Rectal smooth muscle tissue (tissue), 1 donor: ENCODE measurements at regions not wholly inside any gene's neighbourhood (a gene's known extent, or its start where the extent isn't known, plus 50 kb on each side); places are given as distances from the start of the nearest gene placed in this dataset.
A peak's percentile ranks its signal among the peaks of the same experiment; 100 is the strongest.
"Not testable (repeated sequence)": the region's sequence is repeated elsewhere in the genome, so short reads cannot be mapped to it uniquely, and the experiment has no call there.

ENCODE experiments used
- H3K27ac ChIP-seq: one replicate; pipeline ENCODE4 v1.7.0; 2013; ENCODE audit warnings: low read depth, low read length, inconsistent platforms
- H3K27me3 ChIP-seq: one replicate; pipeline ENCODE4 v1.7.0; 2013; ENCODE audit warnings: low read length; ENCODE audit not compliant: control insufficient read depth, insufficient read depth
- H3K36me3 ChIP-seq: one replicate; pipeline ENCODE4 v1.7.0; 2013; ENCODE audit warnings: low read length; ENCODE audit not compliant: control insufficient read depth, insufficient read depth
- H3K4me1 ChIP-seq: one replicate; pipeline ENCODE4 v1.7.0; 2013; ENCODE audit warnings: low read length; ENCODE audit not compliant: control insufficient read depth, insufficient read depth
- H3K4me3 ChIP-seq: one replicate; pipeline ENCODE4 v1.7.0; 2013; ENCODE audit warnings: low read length
- H3K9ac ChIP-seq: one replicate; pipeline ENCODE4 v1.7.0; 2013; ENCODE audit warnings: low read length

- not testable (repeated sequence) for H3K27me3 ChIP-seq, H3K27ac ChIP-seq, H3K36me3 ChIP-seq, H3K4me1 ChIP-seq, H3K4me3 ChIP-seq, H3K9ac ChIP-seq
These were observed 85.1 kb upstream of the MAP4 start for GRCh38 chr3:48101301-48101650.

GRCh38 chr3:48092270-48092669 is 76.1 kb upstream of the MAP4 start:
- no peak overlapping the region for H3K4me3 ChIP-seq
- no peak overlapping the region for H3K9ac ChIP-seq
- no peak overlapping the region for H3K27ac ChIP-seq
- H3K36me3 ChIP-seq: no peaks in the 10 kb centered on the region
- H3K4me1 ChIP-seq: no peaks in the 10 kb centered on the region
- H3K27me3 ChIP-seq: no peaks in the 10 kb centered on the region

GRCh38 chr3:48090166-48090939 is 74.1 kb upstream of the MAP4 start:
- Histone ChIP-seq H3K4me3 (no peak overlapping the region), H3K27me3 (no peaks in the 10 kb centered on the region), H3K9ac (no peak overlapping the region), H3K27ac (no peak overlapping the region), H3K4me1 (peaks cover 6% of the 10 kb centered on the region), H3K36me3 (no peaks in the 10 kb centered on the region)

- peak overlapping the region; percentile 89 for H3K27ac ChIP-seq
- H3K4me1 ChIP-seq: peaks cover 6% of the 10 kb centered on the region
- peak overlapping the region; percentile 58 for H3K9ac ChIP-seq
- no peaks in the 10 kb centered on the region for H3K27me3 ChIP-seq
- peak overlapping the region; percentile 77 for H3K4me3 ChIP-seq
- no peaks in the 10 kb centered on the region for H3K36me3 ChIP-seq
These were observed 72.7 kb upstream of the MAP4 start for GRCh38 chr3:48088749-48089466.

GRCh38 chr3:48088056-48088748 is 72.0 kb upstream of the MAP4 start:
- Histone ChIP-seq H3K4me1 (peaks cover 6% of the 10 kb centered on the region), H3K36me3 (no peaks in the 10 kb centered on the region), H3K27me3 (no peaks in the 10 kb centered on the region), H3K27ac (peak overlapping the region; percentile 89), H3K4me3 (peak overlapping the region; percentile 58), H3K9ac (peak overlapping the region; percentile 26)

GRCh38 chr3:48086705-48087104 is 70.5 kb upstream of the MAP4 start:
- Histone ChIP-seq H3K27me3 (no peaks in the 10 kb centered on the region), H3K36me3 (no peaks in the 10 kb centered on the region), H3K4me3 (peak overlapping the region; percentile 58), H3K9ac (no peak overlapping the region), H3K4me1 (peaks cover 8% of the 10 kb centered on the region), H3K27ac (peak overlapping the region; percentile 89)

- peak overlapping the region; percentile 63 for H3K27ac ChIP-seq
- no peak overlapping the region for H3K9ac ChIP-seq
- no peaks in the 10 kb centered on the region for H3K36me3 ChIP-seq
- no peaks in the 10 kb centered on the region for H3K27me3 ChIP-seq
- H3K4me1 ChIP-seq: peaks cover 8% of the 10 kb centered on the region
- no peak overlapping the region for H3K4me3 ChIP-seq
These were observed 68.7 kb upstream of the MAP4 start for GRCh38 chr3:48084929-48085328.

- Histone ChIP-seq H3K36me3 (no peaks in the 10 kb centered on the region), H3K27me3 (no peaks in the 10 kb centered on the region), H3K4me1 (peaks cover 8% of the 10 kb centered on the region), H3K4me3 (no peak overlapping the region), H3K27ac (peak overlapping the region; percentile 63), H3K9ac (no peak overlapping the region)
These were observed 68.0 kb upstream of the MAP4 start for GRCh38 chr3:48084170-48084569.

GRCh38 chr3:48082580-48083184 is 66.5 kb upstream of the MAP4 start:
- no peak overlapping the region for H3K9ac ChIP-seq
- H3K4me1 ChIP-seq: peaks cover 8% of the 10 kb centered on the region
- no peak overlapping the region for H3K4me3 ChIP-seq
- H3K27me3 ChIP-seq: no peaks in the 10 kb centered on the region
- peak overlapping the region; percentile 14 for H3K27ac ChIP-seq
- no peaks in the 10 kb centered on the region for H3K36me3 ChIP-seq

GRCh38 chr3:48077815-48078214 is 61.6 kb upstream of the MAP4 start:
- H3K27me3 ChIP-seq: no peaks in the 10 kb centered on the region
- H3K27ac ChIP-seq: no peak overlapping the region
- H3K4me3 ChIP-seq: no peak overlapping the region
- peaks cover 2% of the 10 kb centered on the region for H3K4me1 ChIP-seq
- H3K36me3 ChIP-seq: no peaks in the 10 kb centered on the region
- H3K9ac ChIP-seq: no peak overlapping the region

GRCh38 chr3:48070030-48070429 is 53.8 kb upstream of the MAP4 start:
- H3K27ac ChIP-seq: no peak overlapping the region
- no peak overlapping the region for H3K4me3 ChIP-seq
- no peaks in the 10 kb centered on the region for H3K27me3 ChIP-seq
- peaks cover 3% of the 10 kb centered on the region for H3K4me1 ChIP-seq
- H3K9ac ChIP-seq: no peak overlapping the region
- H3K36me3 ChIP-seq: no peaks in the 10 kb centered on the region

- H3K36me3 ChIP-seq: no peaks in the 10 kb centered on the region
- H3K4me3 ChIP-seq: no peak overlapping the region
- H3K27ac ChIP-seq: no peak overlapping the region
- H3K4me1 ChIP-seq: peaks cover 3% of the 10 kb centered on the region
- no peak overlapping the region for H3K9ac ChIP-seq
- H3K27me3 ChIP-seq: no peaks in the 10 kb centered on the region
These were observed 53.1 kb upstream of the MAP4 start for GRCh38 chr3:48069339-48069738.
